SK-N-SH treated with all-trans-retinoic acid at 6 μM for 48 hours (cell line): ENCODE measurements at regions not wholly inside any gene's neighbourhood (a gene's known extent, or its start where the extent isn't known, plus 50 kb on each side); places are given as distances from the start of the nearest gene placed in this dataset.
"Not testable (repeated sequence)": the region's sequence is repeated elsewhere in the genome, so short reads cannot be mapped to it uniquely, and the experiment has no call there.

Experiments
- ATAC-seq: fragments of 200-7000 bp; cut with Tn5 transposase; 3 replicates; pipeline ENCODE4 v1.9.1; 2020; ENCODE audit warnings: mild to moderate bottlenecking, moderate library complexity
- ARNTL ChIP-seq: fragments of 450-650 bp; formaldehyde crosslinking; IDR thresholded peaks from 2 replicates; pipeline ENCODE4 v1.5.0; 2020; ENCODE audit warnings: low read depth, mild to moderate bottlenecking, moderate library complexity, borderline replicate concordance
- BACH2 ChIP-seq: fragments of 250-450 bp; sonication (Bioruptor Pico); IDR thresholded peaks from 2 replicates; pipeline ENCODE4 v1.9.0; 2021; ENCODE audit warnings: mild to moderate bottlenecking, borderline replicate concordance
- CREB5 ChIP-seq: fragments of 250-450 bp; sonication (Bioruptor Pico); IDR thresholded peaks from 2 replicates; pipeline ENCODE4 v1.5.1; 2020; ENCODE audit warnings: low read depth, mild to moderate bottlenecking, moderate library complexity
- CSDC2 ChIP-seq: fragments of 250-450 bp; sonication (Bioruptor Pico); IDR thresholded peaks from 2 replicates; pipeline ENCODE4 v1.5.0; 2020; ENCODE audit warnings: mild to moderate bottlenecking, moderate library complexity
- CSRNP3 ChIP-seq: fragments of 250-450 bp; sonication (Bioruptor Pico); IDR thresholded peaks from 2 replicates; pipeline ENCODE4 v1.5.1; 2021; ENCODE audit warnings: mild to moderate bottlenecking, moderate library complexity
- ESRRG ChIP-seq: fragments of 250-450 bp; sonication (Bioruptor Pico); IDR thresholded peaks from 2 replicates; pipeline ENCODE4 v1.6.1; 2021; ENCODE audit warnings: mild to moderate bottlenecking
- GLIS3 ChIP-seq: fragments of 250-450 bp; sonication (Bioruptor Pico); IDR thresholded peaks from 2 replicates; pipeline ENCODE4 v1.5.0; 2020; ENCODE audit warnings: mild to moderate bottlenecking, moderate library complexity
- ISL1 ChIP-seq: fragments of 250-450 bp; sonication (Bioruptor Pico); IDR thresholded peaks from 2 replicates; pipeline ENCODE4 v2.1.2; 2022; ENCODE audit warnings: mild to moderate bottlenecking, moderate library complexity
- OSR1 ChIP-seq: fragments of 250-450 bp; sonication (Bioruptor Pico); IDR thresholded peaks from 2 replicates; pipeline ENCODE4 v1.8.0; 2022; ENCODE audit warnings: moderate library complexity, mild to moderate bottlenecking, inconsistent platforms
- PATZ1 ChIP-seq: fragments of 250-450 bp; sonication (Bioruptor Pico); IDR thresholded peaks from 2 replicates; pipeline ENCODE4 v1.8.0; 2020; ENCODE audit warnings: mild to moderate bottlenecking, moderate library complexity, borderline replicate concordance
- POU6F1 ChIP-seq: fragments of 250-450 bp; sonication (Bioruptor Pico); IDR thresholded peaks from 2 replicates; pipeline ENCODE4 v1.8.0; 2021; ENCODE audit warnings: low read depth, mild to moderate bottlenecking, moderate library complexity, borderline replicate concordance
- PPARA ChIP-seq: fragments of 250-450 bp; sonication (Bioruptor Pico); IDR thresholded peaks from 2 replicates; pipeline ENCODE4 v1.5.0; 2020; ENCODE audit warnings: mild to moderate bottlenecking, borderline replicate concordance
- RARB ChIP-seq: fragments of 250-450 bp; sonication (Bioruptor Pico); IDR thresholded peaks from 2 replicates; pipeline ENCODE4 v1.8.0; 2021; ENCODE audit warnings: mild to moderate bottlenecking, moderate library complexity
- SNAI2 ChIP-seq: fragments of 250-450 bp; sonication (Bioruptor Pico); IDR thresholded peaks from 2 replicates; pipeline ENCODE4 v1.5.0; 2020; ENCODE audit warnings: mild to moderate bottlenecking, moderate library complexity
- TCF4 ChIP-seq: fragments of 250-450 bp; sonication (Bioruptor Pico); IDR thresholded peaks from 2 replicates; pipeline ENCODE4 v1.8.0; 2021; ENCODE audit warnings: mild to moderate bottlenecking, moderate library complexity, borderline replicate concordance
- TOX ChIP-seq: fragments of 250-450 bp; sonication (Bioruptor Pico); IDR thresholded peaks from 2 replicates; pipeline ENCODE4 v1.8.0; 2021; ENCODE audit warnings: mild to moderate bottlenecking, moderate library complexity, borderline replicate concordance
- TSHZ2 ChIP-seq: fragments of 250-450 bp; sonication (Bioruptor Pico); IDR thresholded peaks from 2 replicates; pipeline ENCODE4 v1.5.0; 2020; ENCODE audit warnings: mild to moderate bottlenecking, moderate library complexity
- ZFP3 ChIP-seq: fragments of 250-450 bp; sonication (Bioruptor Pico); IDR thresholded peaks from 2 replicates; pipeline ENCODE4 v1.5.0; 2020; ENCODE audit warnings: mild to moderate bottlenecking, moderate library complexity
- ZFP30 ChIP-seq: fragments of 450-650 bp; formaldehyde crosslinking; IDR thresholded peaks from 2 replicates; pipeline ENCODE4 v1.5.0; 2022; ENCODE audit warnings: mild to moderate bottlenecking, moderate library complexity
- ZNF565 ChIP-seq: fragments of 450-650 bp; formaldehyde crosslinking; conservative IDR thresholded peaks from 2 replicates; pipeline ENCODE4 v1.5.0; 2020; ENCODE audit warnings: low read depth, mild to moderate bottlenecking, moderate library complexity
- ZNF70 ChIP-seq: fragments of 450-650 bp; formaldehyde crosslinking; IDR thresholded peaks from 2 replicates; pipeline ENCODE4 v1.5.0; 2020; ENCODE audit warnings: mild to moderate bottlenecking, moderate library complexity

- TF ChIP-seq TOX (no peak), CREB5 (no peak), PPARA (CRISPR knock-in tag) (no peak), ESRRG (no peak), POU6F1 (CRISPR knock-in tag) (no peak), ISL1 (no peak), CSRNP3 (CRISPR knock-in tag) (no peak), TSHZ2 (CRISPR knock-in tag) (no peak), TCF4 (no peak)
- no peak for ATAC-seq
Observed at GRCh38 chr5:21654-22233, 70.2 kb upstream of the PLEKHG4B start.

- not testable (repeated sequence) for ATAC-seq
Observed at GRCh38 chr5:23907-24306, 68.1 kb upstream of the PLEKHG4B start.

GRCh38 chr5:25067-25466, 66.9 kb upstream of the PLEKHG4B start:
- not testable (repeated sequence) for ATAC-seq

- no peak for TF ChIP-seq CSDC2
- TF ChIP-seq PPARA (CRISPR knock-in tag), result no peak
- no peak for TF ChIP-seq ARNTL
- no peak for TF ChIP-seq TCF4
- no peak for TF ChIP-seq ZNF70
- no peak for TF ChIP-seq ZNF565 (CRISPR knock-in tag)
- no peak for TF ChIP-seq ZFP3 (CRISPR knock-in tag)
- no peak for TF ChIP-seq SNAI2 (CRISPR knock-in tag)
- TF ChIP-seq BACH2 (CRISPR knock-in tag), result no peak
- TF ChIP-seq TSHZ2 (CRISPR knock-in tag), result no peak
- TF ChIP-seq RARB (CRISPR knock-in tag), result no peak
- TF ChIP-seq ZFP30 (CRISPR knock-in tag), result no peak
- TF ChIP-seq PATZ1 (CRISPR knock-in tag), result no peak
- no peak for TF ChIP-seq TOX
- TF ChIP-seq ESRRG, result no peak
- TF ChIP-seq ISL1, result no peak
- TF ChIP-seq POU6F1 (CRISPR knock-in tag), result no peak
- no peak for TF ChIP-seq OSR1 (CRISPR knock-in tag)
- no peak for TF ChIP-seq CSRNP3 (CRISPR knock-in tag)
- no peak for TF ChIP-seq GLIS3 (CRISPR knock-in tag)
- no peak for ATAC-seq
Observed at GRCh38 chr5:30131-30530, 61.8 kb upstream of the PLEKHG4B start.

GRCh38 chr5:30556-30955, 61.4 kb upstream of the PLEKHG4B start:
- not testable (repeated sequence) for ATAC-seq
